GM04503 (cell line): ENCODE measurements at regions not wholly inside any gene's neighbourhood (a gene's known extent, or its start where the extent isn't known, plus 50 kb on each side); places are given as distances from the start of the nearest gene placed in this dataset.

Experiments
- DNase-seq: peaks from one replicate; pipeline ENCODE4 v3.0.0-alpha.2; 2012; ENCODE audit warnings: low read depth

- no peak for DNase-seq
Measured at GRCh38 chr15:70226337-70226980, 128.7 kb upstream of the TLE3 start.

- DNase-seq = no peak
Measured at GRCh38 chr15:70225416-70225815, 127.7 kb upstream of the TLE3 start.

GRCh38 chr15:70222606-70223005 lies 124.9 kb upstream of the TLE3 start:
- no peak for DNase-seq

GRCh38 chr15:70220490-70221096 lies 122.9 kb upstream of the TLE3 start:
- no peak for DNase-seq

- no peak for DNase-seq
Measured at GRCh38 chr15:70219966-70220365, 122.2 kb upstream of the TLE3 start.

GRCh38 chr15:70219256-70219895 lies 121.7 kb upstream of the TLE3 start:
- DNase-seq = no peak

- no peak for DNase-seq
Measured at GRCh38 chr15:70217226-70218160, 119.8 kb upstream of the TLE3 start.

- no peak for DNase-seq
Measured at GRCh38 chr15:70215951-70216350, 118.2 kb upstream of the TLE3 start.

- DNase-seq = no peak
Measured at GRCh38 chr15:70214941-70215635, 117.4 kb upstream of the TLE3 start.

GRCh38 chr15:70214276-70214675 lies 116.6 kb upstream of the TLE3 start:
- DNase-seq = no peak

GRCh38 chr15:70213794-70214193 lies 116.1 kb upstream of the TLE3 start:
- DNase-seq = no peak

- no peak for DNase-seq
Measured at GRCh38 chr15:70212963-70213315, 115.2 kb upstream of the TLE3 start.

- DNase-seq = no peak
Measured at GRCh38 chr15:70212286-70212962, 114.7 kb upstream of the TLE3 start.

- no peak for DNase-seq
Measured at GRCh38 chr15:70210528-70210927, 112.8 kb upstream of the TLE3 start.

GRCh38 chr15:70210076-70210475 lies 112.4 kb upstream of the TLE3 start:
- no peak for DNase-seq

- DNase-seq = no peak
Measured at GRCh38 chr15:70209499-70209898, 111.8 kb upstream of the TLE3 start.

GRCh38 chr15:70208332-70208731 lies 110.6 kb upstream of the TLE3 start:
- DNase-seq = no peak

- DNase-seq = no peak
Measured at GRCh38 chr15:70206668-70207067, 109.0 kb upstream of the TLE3 start.

GRCh38 chr15:70204652-70205051 lies 106.9 kb upstream of the TLE3 start:
- no peak for DNase-seq

- no peak for DNase-seq
Measured at GRCh38 chr15:70203981-70204560, 106.4 kb upstream of the TLE3 start.

GRCh38 chr15:70202756-70203155 lies 105.0 kb upstream of the TLE3 start:
- no peak for DNase-seq
